ENCODE measurements at regions not wholly inside any gene's neighbourhood (a gene's known extent, or its start where the extent isn't known, plus 50 kb on each side); places are given as distances from the start of the nearest gene placed in this dataset.

DNA sequence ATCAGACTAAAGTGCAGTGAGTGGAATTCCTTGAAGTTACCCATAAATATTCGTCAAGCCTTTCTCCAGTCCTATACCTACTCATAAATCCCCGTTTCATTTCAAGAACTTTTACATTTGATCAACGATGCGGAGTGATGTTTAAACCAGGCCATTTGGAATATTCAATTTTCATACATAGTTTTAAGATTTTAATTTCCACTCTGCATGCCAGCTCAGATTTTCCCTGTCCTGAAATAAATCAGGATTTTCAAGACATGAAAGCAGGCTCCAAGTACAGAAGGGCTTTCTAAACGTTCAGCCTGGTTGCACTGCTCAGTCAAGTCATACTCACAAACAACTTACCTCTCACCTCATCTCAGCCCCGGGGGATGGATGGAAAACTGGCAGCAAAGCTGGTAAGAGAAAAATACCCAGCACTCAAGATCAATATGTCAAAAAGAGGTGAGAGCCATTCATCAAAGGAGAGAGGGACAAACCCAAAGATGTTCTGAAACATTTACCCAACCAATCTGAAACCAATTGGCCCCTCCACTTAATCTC, 418.5 kb downstream of the PLPP3 start:
- H3K79me2 ChIP-seq (ENCODE audit: insufficient read depth, low read length), result no peaks in the 10 kb centered on the region
- no peaks in the 10 kb centered on the region for H3K9me3 ChIP-seq (replicated peaks in 1 of 2; ENCODE audit: control insufficient read depth in 1 of 2, insufficient read depth in 1 of 2, low read length in 2 of 2)
- H3K4me1 ChIP-seq (ENCODE audit: control insufficient read depth in 1 of 2, insufficient read depth in 2 of 2, low read length in 2 of 2), result no peaks in the 10 kb centered on the region
- no peaks in the 10 kb centered on the region for H3K36me3 ChIP-seq (replicated peaks in 1 of 2; ENCODE audit: control insufficient read depth in 1 of 2, insufficient read depth in 2 of 2, low read length in 2 of 2)
- TF ChIP-seq, protein P1, sequence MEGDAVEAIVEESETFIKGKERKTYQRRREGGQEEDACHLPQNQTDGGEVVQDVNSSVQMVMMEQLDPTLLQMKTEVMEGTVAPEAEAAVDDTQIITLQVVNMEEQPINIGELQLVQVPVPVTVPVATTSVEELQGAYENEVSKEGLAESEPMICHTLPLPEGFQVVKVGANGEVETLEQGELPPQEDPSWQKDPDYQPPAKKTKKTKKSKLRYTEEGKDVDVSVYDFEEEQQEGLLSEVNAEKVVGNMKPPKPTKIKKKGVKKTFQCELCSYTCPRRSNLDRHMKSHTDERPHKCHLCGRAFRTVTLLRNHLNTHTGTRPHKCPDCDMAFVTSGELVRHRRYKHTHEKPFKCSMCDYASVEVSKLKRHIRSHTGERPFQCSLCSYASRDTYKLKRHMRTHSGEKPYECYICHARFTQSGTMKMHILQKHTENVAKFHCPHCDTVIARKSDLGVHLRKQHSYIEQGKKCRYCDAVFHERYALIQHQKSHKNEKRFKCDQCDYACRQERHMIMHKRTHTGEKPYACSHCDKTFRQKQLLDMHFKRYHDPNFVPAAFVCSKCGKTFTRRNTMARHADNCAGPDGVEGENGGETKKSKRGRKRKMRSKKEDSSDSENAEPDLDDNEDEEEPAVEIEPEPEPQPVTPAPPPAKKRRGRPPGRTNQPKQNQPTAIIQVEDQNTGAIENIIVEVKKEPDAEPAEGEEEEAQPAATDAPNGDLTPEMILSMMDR (IDR thresholded peaks at IDR 0.05), result no peak
- intact Hi-C loops (cut with micrococcal nuclease), result no loop called here
- H4K20me1 ChIP-seq (ENCODE audit: insufficient read depth, low read length), result no peaks in the 10 kb centered on the region
- WGBS (ENCODE audit: insufficient coverage), result 60% methylated on average over 1 of the region's 6 CpGs
- no peak overlapping the region for H3K4me3 ChIP-seq (replicated peaks in 1 of 3; ENCODE audit: low read depth in 2 of 3, low read length in 3 of 3)
- Mint-ChIP-seq H3K36me3 (no peaks in the 10 kb centered on the region), H3K4me3 (no peak overlapping the region), H3K27me3 (ENCODE audit: low read depth in 3 of 3) (peaks cover 0 to 2% (median 1%) of the 10 kb centered on the region in 3 donors), H3K9me3 (peaks cover 0 to under 1% (median 0%) of the 10 kb centered on the region in 7 donors), H3K4me1 (no peaks in the 10 kb centered on the region), H3K27ac (no peak overlapping the region)
- H3K27ac ChIP-seq (ENCODE audit: low read depth in 1 of 2, low read length in 2 of 2), result no peak overlapping the region
- no peaks in the 10 kb centered on the region for H3K27me3 ChIP-seq (ENCODE audit: control insufficient read depth in 2 of 2, insufficient read depth in 2 of 2, low read length in 2 of 2)
- no peak overlapping the region for H3K4me2 ChIP-seq (replicated peaks; ENCODE audit: extremely low read depth, low read length, poor library complexity, severe bottlenecking)
- no peak overlapping the region for H3K9ac ChIP-seq (ENCODE audit: insufficient read depth, low read length, poor library complexity, severe bottlenecking)
- no peak for DNase-seq
- H2AFZ ChIP-seq (ENCODE audit: insufficient read depth, low read depth, low read length, poor library complexity, severe bottlenecking), result no peak overlapping the region

DNA sequence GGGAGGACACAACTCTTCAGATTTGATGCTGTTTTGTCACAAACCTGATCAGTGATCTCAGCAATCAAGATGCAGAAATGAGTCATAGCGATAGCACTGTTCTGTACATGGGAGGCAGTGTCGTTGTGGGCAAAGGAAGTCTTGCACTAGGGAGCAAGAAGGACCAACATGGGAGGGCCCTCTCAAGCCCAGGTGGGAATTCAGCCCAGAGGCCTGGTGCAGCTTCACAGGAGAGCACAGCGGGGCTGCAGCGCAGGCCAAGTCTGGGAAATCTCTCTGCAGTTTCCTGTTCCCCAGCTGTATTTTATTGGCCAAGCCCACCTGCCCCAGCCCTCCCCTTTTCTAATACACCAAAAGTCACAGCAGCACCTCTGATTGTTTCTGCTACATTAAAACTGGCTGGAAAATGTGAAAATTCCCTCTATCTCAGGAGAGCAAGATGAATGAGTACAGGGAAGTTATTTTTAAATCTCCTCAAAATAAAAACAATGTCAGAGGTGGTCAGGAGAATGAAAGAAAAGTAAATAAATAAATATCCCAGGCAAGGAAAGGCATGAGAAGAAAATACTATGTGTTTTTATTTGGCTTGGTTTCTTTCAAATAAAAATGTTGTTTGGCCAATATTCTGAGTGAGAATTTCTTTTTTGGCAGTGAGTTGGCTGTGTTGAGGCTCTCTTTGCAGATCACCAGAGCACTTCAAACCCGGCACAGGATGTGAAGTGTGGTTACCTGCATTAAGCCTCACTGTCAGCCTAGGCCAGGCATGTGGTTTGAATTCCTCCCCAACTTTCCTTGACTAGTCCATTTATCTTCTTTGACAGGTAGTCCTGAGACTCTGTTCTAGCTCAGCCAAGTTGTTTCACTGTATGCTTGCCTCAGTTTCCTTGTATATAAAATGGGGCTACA, 422.1 kb downstream of the PLPP3 start:
- no peak overlapping the region for H3K4me3 Mint-ChIP-seq
- H3K27me3 ChIP-seq (ENCODE audit: control insufficient read depth in 2 of 2, insufficient read depth in 2 of 2, low read length in 2 of 2), result no peaks in the 10 kb centered on the region

More for the DNA sequence above, 422.1 kb downstream of the PLPP3 start:
- TF ChIP-seq, protein P1 (IDR thresholded peaks at IDR 0.05), result no peak
- WGBS (ENCODE audit: insufficient coverage), result 54% methylated on average over 5 of the region's 5 CpGs
- H3K4me2 ChIP-seq (replicated peaks; ENCODE audit: extremely low read depth, low read length, poor library complexity, severe bottlenecking), result no peak overlapping the region
- Mint-ChIP-seq H3K27me3 (ENCODE audit: low read depth in 3 of 3) (peaks cover 0 to 2% (median 1%) of the 10 kb centered on the region in 3 donors), H3K27ac (peak overlapping the region in 1 of 7 donors; percentile 15), H3K9me3 (peaks cover 0 to 2% (median 0%) of the 10 kb centered on the region in 7 donors), H3K4me1 (no peaks in the 10 kb centered on the region), H3K36me3 (no peaks in the 10 kb centered on the region)
- H4K20me1 ChIP-seq (ENCODE audit: insufficient read depth, low read length), result no peaks in the 10 kb centered on the region
- no peaks in the 10 kb centered on the region for H3K9me3 ChIP-seq (replicated peaks in 1 of 2; ENCODE audit: control insufficient read depth in 1 of 2, insufficient read depth in 1 of 2, low read length in 2 of 2)
- no peak for DNase-seq
- H2AFZ ChIP-seq (ENCODE audit: insufficient read depth, low read depth, low read length, poor library complexity, severe bottlenecking), result no peak overlapping the region
- intact Hi-C loops (cut with micrococcal nuclease), result no loop called here
- no peak overlapping the region for H3K27ac ChIP-seq (ENCODE audit: low read depth in 1 of 2, low read length in 2 of 2)
- H3K36me3 ChIP-seq (replicated peaks in 1 of 2; ENCODE audit: control insufficient read depth in 1 of 2, insufficient read depth in 2 of 2, low read length in 2 of 2), result no peaks in the 10 kb centered on the region
- no peak overlapping the region for H3K4me3 ChIP-seq (replicated peaks in 1 of 3; ENCODE audit: low read depth in 2 of 3, low read length in 3 of 3)
- H3K4me1 ChIP-seq (ENCODE audit: control insufficient read depth in 1 of 2, insufficient read depth in 2 of 2, low read length in 2 of 2), result no peaks in the 10 kb centered on the region
- H3K79me2 ChIP-seq (ENCODE audit: insufficient read depth, low read length), result no peaks in the 10 kb centered on the region
- H3K9ac ChIP-seq (ENCODE audit: insufficient read depth, low read length, poor library complexity, severe bottlenecking), result no peak overlapping the region

Data from CD14-positive monocyte (primary cell).